Thyroid gland (tissue), 4 donors: ENCODE measurements at regions not wholly inside any gene's neighbourhood (a gene's known extent, or its start where the extent isn't known, plus 50 kb on each side); places are given as distances from the start of the nearest gene placed in this dataset.

Experiments
- CTCF ChIP-seq, 6 experiments: fragments of 200-600 bp in 3 of 6; fragments of 450-650 bp in 3 of 6; sonication (generic) in 3 of 6; IDR thresholded peaks; one replicate each; pipeline ENCODE4 v1.5.1; 2016 to 2019; ENCODE audit warnings: antibody characterized with exemption in 6 of 6, mild to moderate bottlenecking in 2 of 6, inconsistent platforms in 1 of 6, moderate library complexity in 1 of 6
- POLR2A ChIP-seq, 2 donors: fragments of 450-650 bp; IDR thresholded peaks; one replicate each; pipeline ENCODE4 v1.6.1; 2017; ENCODE audit warnings: antibody characterized with exemption in 2 of 2, mild to moderate bottlenecking in 2 of 2, moderate library complexity in 1 of 2

GRCh38 chr4:81659051-81659450, 187.3 kb upstream of the RASGEF1B start:
- no peak for TF ChIP-seq POLR2A (IDR thresholded peaks at IDR 0.05)
- TF ChIP-seq CTCF (IDR thresholded peaks at IDR 0.05), result no peak
